ENCODE measurements at regions not wholly inside any gene's neighbourhood (a gene's known extent, or its start where the extent isn't known, plus 50 kb on each side); places are given as distances from the start of the nearest gene placed in this dataset.

GRCh38 chr11:95295382-95296149 lies 64.6 kb upstream of the SESN3 start:
- Mint-ChIP-seq H3K27ac (peak overlapping the region; percentile 79), H3K9me3 (no peaks in the 10 kb centered on the region), H3K27me3 (no peaks in the 10 kb centered on the region), H3K4me3 (no peak overlapping the region), H3K4me1 (peaks cover 41% of the 10 kb centered on the region), H3K36me3 (no peaks in the 10 kb centered on the region)
- no peak for ATAC-seq

GRCh38 chr11:95294701-95295100 lies 63.7 kb upstream of the SESN3 start:
- ATAC-seq = no peak
- Mint-ChIP-seq H3K27ac (peak overlapping the region; percentile 79), H3K4me3 (no peak overlapping the region)

GRCh38 chr11:95293116-95293515 lies 62.1 kb upstream of the SESN3 start:
- Mint-ChIP-seq H3K9me3 (no peaks in the 10 kb centered on the region), H3K36me3 (no peaks in the 10 kb centered on the region), H3K27me3 (no peaks in the 10 kb centered on the region), H3K4me1 (peaks cover 42% of the 10 kb centered on the region), H3K27ac (peak overlapping the region; percentile 79), H3K4me3 (no peak overlapping the region)
- ATAC-seq = no peak

More at GRCh38 chr11:95294701-95295100, 63.7 kb upstream of the SESN3 start:
- H3K27me3 Mint-ChIP-seq = no peaks in the 10 kb centered on the region
- H3K9me3 Mint-ChIP-seq = no peaks in the 10 kb centered on the region
- H3K4me1 Mint-ChIP-seq = peaks cover 45% of the 10 kb centered on the region
- no peaks in the 10 kb centered on the region for H3K36me3 Mint-ChIP-seq

- Mint-ChIP-seq H3K27me3 (no peaks in the 10 kb centered on the region), H3K27ac (no peak overlapping the region), H3K4me3 (no peak overlapping the region), H3K36me3 (no peaks in the 10 kb centered on the region), H3K9me3 (no peaks in the 10 kb centered on the region), H3K4me1 (peaks cover 31% of the 10 kb centered on the region)
- ATAC-seq = no peak
Observed at GRCh38 chr11:95291946-95292345, 60.9 kb upstream of the SESN3 start.

GRCh38 chr11:95289378-95290101 lies 58.5 kb upstream of the SESN3 start:
- H3K27me3 Mint-ChIP-seq = no peaks in the 10 kb centered on the region
- peaks cover 10% of the 10 kb centered on the region for H3K4me1 Mint-ChIP-seq
- H3K9me3 Mint-ChIP-seq = no peaks in the 10 kb centered on the region
- H3K4me3 Mint-ChIP-seq = no peak overlapping the region
- ATAC-seq = no peak
- no peak overlapping the region for H3K27ac Mint-ChIP-seq
- no peaks in the 10 kb centered on the region for H3K36me3 Mint-ChIP-seq

GRCh38 chr11:95284057-95285052 lies 53.4 kb upstream of the SESN3 start:
- no peaks in the 10 kb centered on the region for H3K27me3 Mint-ChIP-seq
- no peaks in the 10 kb centered on the region for H3K36me3 Mint-ChIP-seq
- peaks cover 35% of the 10 kb centered on the region for H3K4me1 Mint-ChIP-seq
- no peak overlapping the region for H3K4me3 Mint-ChIP-seq
- peak overlapping the region; percentile 25 for H3K27ac Mint-ChIP-seq
- no peak for ATAC-seq
- no peaks in the 10 kb centered on the region for H3K9me3 Mint-ChIP-seq

- Mint-ChIP-seq H3K9me3 (no peaks in the 10 kb centered on the region), H3K4me1 (peaks cover 35% of the 10 kb centered on the region), H3K36me3 (no peaks in the 10 kb centered on the region), H3K27ac (peak overlapping the region; percentile 25), H3K27me3 (no peaks in the 10 kb centered on the region), H3K4me3 (no peak overlapping the region)
- ATAC-seq = no peak
Observed at GRCh38 chr11:95283650-95284049, 52.6 kb upstream of the SESN3 start.

- no peak overlapping the region for H3K27ac Mint-ChIP-seq
- H3K4me1 Mint-ChIP-seq = peaks cover 35% of the 10 kb centered on the region
- no peak overlapping the region for H3K4me3 Mint-ChIP-seq
- ATAC-seq = no peak
- H3K27me3 Mint-ChIP-seq = no peaks in the 10 kb centered on the region
- no peaks in the 10 kb centered on the region for H3K36me3 Mint-ChIP-seq
- no peaks in the 10 kb centered on the region for H3K9me3 Mint-ChIP-seq
Observed at GRCh38 chr11:95283146-95283545, 52.1 kb upstream of the SESN3 start.

- H3K27me3 Mint-ChIP-seq = no peaks in the 10 kb centered on the region
- ATAC-seq = no peak
- H3K27ac Mint-ChIP-seq = peak overlapping the region; percentile 97
- no peaks in the 10 kb centered on the region for H3K36me3 Mint-ChIP-seq
- H3K4me1 Mint-ChIP-seq = peaks cover 35% of the 10 kb centered on the region
- no peaks in the 10 kb centered on the region for H3K9me3 Mint-ChIP-seq
- no peak overlapping the region for H3K4me3 Mint-ChIP-seq
Observed at GRCh38 chr11:95282291-95282751, 51.3 kb upstream of the SESN3 start.

All from stimulated activated memory B cell treated with anti-CD40 and anti-IgM and Interleukin-4, amounts not matched to agents 10 μg/mL and 1 μg/mL and 100 μg/mL, for 72 hours (primary cell).